Sciatic nerve (tissue), 2 donors: ENCODE measurements at regions not wholly inside any gene's neighbourhood (a gene's known extent, or its start where the extent isn't known, plus 50 kb on each side); places are given as distances from the start of the nearest gene placed in this dataset.
A peak's percentile ranks its signal among the peaks of the same experiment; 100 is the strongest.
"Not testable (repeated sequence)": the region's sequence is repeated elsewhere in the genome, so short reads cannot be mapped to it uniquely, and the experiment has no call there.

Source experiments
- ATAC-seq: fragments of 200-7000 bp; cut with Tn5 transposase; one replicate; pipeline ENCODE4 v1.9.1; 2020; ENCODE audit warnings: mild to moderate bottlenecking, moderate library complexity
- DNase-seq: peaks from one replicate; pipeline ENCODE4 v3.0.0-alpha.2; 2020; ENCODE audit warnings: low spot score
- intact Hi-C: fragments of 100-400 bp; cut with DNase I; formaldehyde crosslinking; loops from one replicate; pipeline ENCODE4 v1.14.2; 2022
- donor health status: DM: no; HTN: no; CAD: no.
- donor health status: DM: no; HTN: no; CAD: no.

DNA sequence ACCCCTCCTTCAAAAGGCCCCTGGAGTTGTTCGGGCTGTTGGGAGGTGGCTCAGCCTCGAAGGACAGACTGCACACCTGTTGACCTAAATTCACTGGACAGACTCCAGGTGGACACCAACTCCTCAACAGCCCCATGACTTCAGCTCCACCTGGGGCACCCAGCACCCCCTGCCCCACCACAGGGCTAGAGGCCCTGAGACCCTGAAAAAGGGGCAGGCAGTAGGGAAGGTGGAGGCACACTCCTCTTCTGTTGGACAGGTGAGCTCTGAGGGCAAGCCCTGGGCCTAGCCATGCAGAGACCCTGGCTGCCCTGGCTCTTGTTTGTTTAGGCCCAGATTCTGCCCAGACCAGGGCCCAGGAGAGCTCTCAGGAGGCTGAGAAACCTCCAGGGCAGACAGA, 409.7 kb upstream of the CAMK1G start:
- intact Hi-C loops, ATAC-seq, DNase-seq: not testable (repeated sequence)

DNA sequence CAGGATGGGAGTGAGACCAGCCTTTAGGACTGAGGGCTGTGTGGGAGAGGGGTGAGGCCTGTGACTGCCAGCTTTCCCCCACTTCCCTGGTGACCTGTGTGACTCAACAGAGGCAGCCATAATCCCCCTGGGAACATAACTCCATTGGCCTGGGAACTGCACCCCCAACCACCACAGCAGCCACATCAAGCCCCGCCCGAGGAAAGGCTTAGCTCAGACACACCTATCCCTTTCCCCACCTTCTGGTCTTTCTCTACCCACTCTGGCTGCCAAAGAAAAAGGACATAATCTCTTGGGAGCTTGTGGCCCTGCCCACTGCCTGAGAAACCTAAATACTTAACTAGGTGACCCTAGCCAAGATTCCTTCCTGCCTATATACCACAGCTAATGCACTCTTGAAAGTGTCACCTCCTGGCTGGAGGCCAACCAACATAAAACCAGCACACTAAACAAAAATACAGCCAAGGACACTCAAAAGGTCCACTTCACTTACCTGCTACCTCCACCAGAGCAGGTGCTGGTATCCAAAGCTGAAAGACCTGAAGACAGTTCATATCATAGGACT, 406.6 kb upstream of the CAMK1G start:
- ATAC-seq (no peak), DNase-seq (no peak)
- intact Hi-C loops = no loop called here

DNA sequence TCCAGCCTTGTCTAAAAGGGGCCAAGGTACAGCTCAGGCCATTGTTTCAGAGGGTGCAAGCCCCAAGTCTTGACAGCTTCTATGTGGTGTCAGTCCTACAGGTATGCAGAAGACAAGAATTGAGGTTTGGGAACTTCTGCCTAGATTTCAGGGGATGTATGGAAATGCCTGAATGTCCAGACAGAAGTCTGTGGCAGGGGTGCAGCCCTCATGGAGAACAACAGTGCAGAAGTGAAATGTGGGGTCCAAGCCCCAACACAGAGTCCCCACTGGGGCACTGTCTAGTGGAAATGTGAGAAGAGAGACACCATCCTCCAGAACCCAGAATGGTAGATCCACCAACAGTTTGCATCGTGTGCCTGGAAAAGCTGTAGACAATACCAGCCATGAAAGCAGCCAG, 400.3 kb upstream of the CAMK1G start:
- ATAC-seq (no peak), DNase-seq (no peak)
- intact Hi-C loops = no loop called here

DNA sequence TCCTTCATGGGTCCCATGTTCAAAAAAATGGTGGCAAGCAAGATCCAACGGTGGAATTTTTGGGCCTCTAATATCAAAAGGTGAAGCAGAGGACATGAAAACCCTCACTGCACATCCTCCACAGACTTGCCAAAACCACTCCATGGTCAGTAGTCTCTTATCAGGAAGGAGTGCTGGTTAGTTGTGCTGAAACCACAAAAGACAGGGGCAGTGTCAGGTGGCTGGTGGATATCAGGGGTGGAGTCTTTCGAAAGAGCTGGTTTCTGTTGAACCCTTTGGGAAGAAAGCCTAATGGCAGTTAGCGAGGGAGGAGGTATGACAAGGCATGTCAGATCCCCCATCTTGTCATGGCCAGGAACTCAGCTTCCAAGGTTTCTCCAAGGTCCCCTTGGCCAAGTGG, 395.9 kb upstream of the CAMK1G start:
- DNase-seq (no peak), ATAC-seq (no peak)
- intact Hi-C loops = no loop called here

DNA sequence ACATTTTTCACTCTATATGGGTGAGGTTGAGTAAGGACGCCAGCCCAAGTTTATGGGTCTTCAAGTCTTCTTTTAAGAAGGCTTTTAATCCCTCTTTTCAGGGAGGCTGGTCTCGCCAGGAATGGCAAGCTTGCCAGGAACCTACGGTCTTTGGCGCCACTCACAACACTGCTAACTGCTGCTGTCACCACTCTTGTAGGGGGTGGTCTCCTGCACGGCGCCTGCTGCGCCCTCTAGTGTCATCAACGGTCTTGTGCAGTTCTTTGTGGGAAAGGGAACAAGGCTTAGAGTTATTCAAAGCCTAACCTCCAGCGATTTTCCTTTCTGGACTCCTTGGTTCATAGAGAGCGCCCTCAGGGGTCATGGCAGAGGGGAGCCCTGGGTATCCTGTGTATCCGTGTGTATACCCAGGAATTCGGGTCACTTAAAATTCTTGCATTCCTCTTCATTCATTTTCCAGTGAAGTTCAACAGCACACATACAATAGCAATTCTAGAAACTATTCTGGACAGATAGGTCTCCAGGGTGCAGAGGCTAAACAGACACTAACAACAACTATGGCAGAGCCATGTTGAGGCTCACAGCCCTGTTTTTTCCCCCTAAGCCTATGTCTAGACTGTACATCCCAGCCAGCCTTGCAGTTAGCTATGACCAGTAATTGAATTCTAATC, 392.8 kb upstream of the CAMK1G start:
- ATAC-seq = no peak

DNA sequence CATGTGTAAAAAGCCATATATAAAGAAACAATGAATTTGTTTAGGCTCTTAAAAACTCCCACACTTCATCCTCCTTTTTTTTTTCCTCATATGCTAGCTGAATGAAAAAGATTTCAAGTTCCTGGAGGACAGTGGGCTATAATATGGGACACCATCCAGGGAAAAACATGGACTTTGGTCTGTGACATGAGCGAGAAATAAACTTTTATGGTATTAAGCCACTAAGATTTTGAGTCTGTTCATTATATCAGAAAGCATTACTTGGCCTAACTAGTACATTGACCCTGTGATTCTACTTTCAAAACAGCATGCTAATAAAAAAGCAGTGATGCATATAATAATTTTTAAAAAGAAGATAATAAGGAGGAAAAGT, 392.3 kb upstream of the CAMK1G start:
- ATAC-seq (no peak), DNase-seq (no peak)
- intact Hi-C loops = no loop called here

More for the DNA sequence above, 392.8 kb upstream of the CAMK1G start:
- intact Hi-C loops = no loop called here
- DNase-seq = no peak

GRCh38 chr1:209196140-209196539, 387.4 kb upstream of the CAMK1G start:
- DNase-seq = no peak
- ATAC-seq = no peak
- intact Hi-C loops = no loop called here

DNA sequence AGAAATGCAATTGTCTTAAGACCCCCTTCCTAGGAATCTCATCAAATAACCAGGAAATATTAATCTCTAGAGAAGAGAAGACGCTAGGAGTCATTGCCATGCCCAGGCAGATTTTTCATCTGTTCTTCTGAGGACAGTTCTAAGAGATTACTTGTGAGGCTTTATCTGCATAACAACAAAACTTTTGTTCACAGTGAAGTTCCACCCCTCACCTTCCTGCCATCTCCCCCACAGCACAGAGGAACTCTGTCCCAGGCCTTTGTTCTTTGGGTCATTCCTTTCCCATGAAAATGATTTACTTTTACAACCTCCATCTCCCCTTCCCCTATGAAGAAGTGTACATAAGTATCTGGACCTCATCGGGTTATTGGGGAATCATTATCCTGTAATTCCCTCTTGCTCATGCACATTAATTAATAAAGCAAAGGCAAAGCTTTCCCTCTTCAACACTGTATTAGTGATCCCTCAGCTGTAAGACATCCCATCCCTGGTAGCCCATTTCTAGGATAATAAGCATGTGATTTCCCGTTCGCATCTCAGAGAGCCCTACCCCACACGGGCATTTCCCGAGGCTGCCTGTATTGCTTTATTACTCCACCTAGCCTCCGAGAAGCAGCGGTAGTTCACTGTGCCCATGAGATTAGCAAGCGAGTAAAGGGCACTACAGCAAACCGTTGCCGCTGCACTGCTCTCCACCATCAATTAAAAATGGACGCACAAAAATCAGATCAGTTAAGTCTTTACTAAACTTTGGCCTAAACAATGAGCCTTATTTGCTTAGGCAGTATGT, 384.4 kb upstream of the CAMK1G start:
- no peak for ATAC-seq
- intact Hi-C loops = no loop called here

GRCh38 chr1:209199822-209200221, 383.7 kb upstream of the CAMK1G start:
- ATAC-seq = no peak
- intact Hi-C loops = no loop called here
- no peak for DNase-seq

More for the DNA sequence above, 384.4 kb upstream of the CAMK1G start:
- DNase-seq = no peak

DNA sequence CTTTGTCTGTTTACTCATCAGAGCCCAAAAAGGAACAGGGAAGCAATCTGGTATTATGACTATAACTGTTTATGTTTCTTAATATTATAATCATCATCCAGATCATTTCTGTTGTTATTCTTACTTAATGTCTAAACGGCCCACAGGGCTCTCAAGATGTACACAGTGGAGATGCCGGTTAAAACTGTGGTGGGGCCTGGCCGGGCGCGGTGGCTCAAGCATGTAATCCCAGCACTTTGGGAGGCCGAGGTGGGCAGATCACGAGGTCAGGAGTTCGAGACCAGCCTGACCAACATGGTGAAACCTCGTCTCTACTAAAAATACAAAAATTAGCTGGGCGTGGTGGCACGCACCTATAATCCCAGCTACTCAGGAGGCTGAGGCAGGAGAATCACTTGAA, 381.2 kb upstream of the CAMK1G start:
- ATAC-seq, intact Hi-C loops: not testable (repeated sequence)

GRCh38 chr1:209202830-209203532, 380.5 kb upstream of the CAMK1G start:
- DNase-seq (no peak), ATAC-seq (no peak)
- intact Hi-C loops = no loop called here

More for the DNA sequence above, 381.2 kb upstream of the CAMK1G start:
- DNase-seq = not testable (repeated sequence)

- DNase-seq (no peak), ATAC-seq (no peak)
- intact Hi-C loops = no loop called here
These were observed 380.0 kb upstream of the CAMK1G start for GRCh38 chr1:209203533-209203895.

DNA sequence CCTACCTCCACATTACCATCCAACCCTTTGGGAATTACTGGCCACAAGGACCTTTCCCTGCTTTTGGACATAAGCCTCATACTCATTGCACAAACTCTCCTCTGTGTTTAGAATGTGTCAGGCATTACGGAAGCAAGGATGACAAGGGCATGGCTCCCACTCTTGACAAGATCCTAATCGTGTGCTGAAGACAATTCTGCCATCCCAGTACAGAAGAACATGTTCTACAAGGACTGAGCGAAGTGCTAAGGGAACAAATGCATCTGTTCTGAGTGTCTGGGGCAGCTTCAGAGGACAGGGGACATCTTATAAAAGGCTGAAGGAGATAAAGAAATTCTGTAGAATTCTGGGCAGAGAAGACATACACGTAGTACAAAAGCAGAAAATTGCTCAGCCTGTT, 378.5 kb upstream of the CAMK1G start:
- DNase-seq = no peak
- intact Hi-C loops = no loop called here
- ATAC-seq = no peak

DNA sequence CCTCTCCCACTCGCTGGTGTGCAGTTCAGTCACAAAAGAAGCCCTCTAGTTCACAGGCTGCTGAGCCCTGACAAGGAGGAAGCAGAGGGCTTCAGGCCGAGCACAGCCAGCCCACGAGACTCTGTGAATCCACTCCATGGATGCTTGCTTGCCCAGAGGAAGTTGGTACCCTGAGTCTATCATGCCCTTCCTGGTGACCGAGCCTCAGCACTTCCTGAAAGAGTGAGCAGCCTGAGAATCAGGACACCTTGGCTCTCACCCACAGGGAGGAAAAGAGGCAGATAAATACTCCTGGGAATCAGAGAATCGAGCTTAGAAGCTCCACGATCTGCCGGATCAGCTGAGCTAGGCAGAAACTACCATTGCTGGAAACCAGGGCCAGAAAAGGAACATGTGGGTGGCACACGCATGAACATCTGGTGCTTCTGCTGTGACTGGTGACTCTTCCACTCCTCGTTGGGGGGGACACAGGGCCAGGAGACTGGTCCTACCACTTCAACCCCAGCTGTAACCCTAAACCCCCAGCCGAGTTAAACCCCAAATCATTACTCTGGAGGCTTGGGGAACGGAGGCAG, 376.3 kb upstream of the CAMK1G start:
- peak; percentile 66 for ATAC-seq
- intact Hi-C loops = no loop called here
- no peak for DNase-seq

- peak; percentile 71 for DNase-seq
- ATAC-seq = peak; percentile 93
- intact Hi-C loops = no loop called here
These were observed 375.7 kb upstream of the CAMK1G start for GRCh38 chr1:209207701-209208286.

DNA sequence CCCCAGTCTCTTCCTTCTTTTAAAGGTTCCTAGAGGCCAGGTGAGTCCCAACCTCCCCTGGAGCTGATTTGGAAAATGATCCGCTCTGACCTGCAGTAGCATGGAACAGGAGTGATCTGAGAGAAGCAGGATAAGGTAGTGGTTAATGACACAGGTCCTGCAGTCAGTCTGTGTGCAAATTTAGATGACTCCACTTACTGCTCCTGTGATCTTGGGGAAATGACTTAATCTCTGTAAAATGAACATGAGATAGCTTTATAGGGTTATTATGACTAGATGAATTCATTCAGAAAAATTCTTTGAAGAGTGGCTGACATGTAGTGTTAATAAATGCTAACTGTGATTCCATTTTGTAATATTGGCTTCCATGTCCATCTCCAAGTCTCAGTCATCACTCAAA, 374.9 kb upstream of the CAMK1G start:
- intact Hi-C loops = no loop called here
- no peak for ATAC-seq

DNA sequence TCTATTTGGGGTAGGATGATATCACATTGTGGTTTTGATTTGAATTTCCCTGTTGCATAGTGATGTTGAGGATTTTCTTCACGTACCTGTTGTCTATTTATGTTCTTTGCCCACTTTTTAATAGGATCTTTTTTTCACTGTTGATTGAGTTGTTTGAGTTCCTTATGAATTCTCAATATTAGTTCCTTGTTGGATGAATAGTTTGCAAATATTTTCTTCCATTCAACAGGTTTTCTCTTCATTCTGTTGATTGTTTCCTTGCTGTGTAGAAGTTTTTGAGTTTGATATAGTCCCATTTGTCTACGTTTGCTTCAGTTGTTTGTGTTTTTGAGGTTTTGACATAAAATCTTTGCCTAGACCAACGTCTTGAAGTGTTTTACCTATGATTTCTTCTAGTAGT, 369.5 kb upstream of the CAMK1G start:
- intact Hi-C loops = no loop called here
- ATAC-seq (no peak), DNase-seq (no peak)

More for the DNA sequence above, 374.9 kb upstream of the CAMK1G start:
- DNase-seq = no peak

DNA sequence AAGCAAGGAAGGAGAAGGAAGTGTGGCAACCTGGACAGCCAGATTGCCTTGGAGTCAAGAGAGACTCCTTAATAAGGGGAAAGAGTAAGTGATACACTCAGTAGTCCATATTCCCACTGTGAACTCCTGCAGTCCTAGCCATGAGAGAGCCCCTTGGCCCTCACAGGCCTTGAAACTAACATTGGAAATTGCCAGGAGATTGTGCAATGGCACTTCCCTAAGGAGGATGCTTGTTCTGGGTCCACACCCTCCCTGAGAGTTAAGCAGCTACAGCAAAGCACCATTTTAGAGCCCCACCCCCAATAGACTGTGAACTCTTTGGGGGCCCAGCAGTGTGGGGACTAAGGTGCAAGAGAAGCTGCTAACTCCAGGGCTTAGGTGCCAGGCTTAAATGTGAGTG, 367.7 kb upstream of the CAMK1G start:
- ATAC-seq = no peak
- intact Hi-C loops = no loop called here
- no peak for DNase-seq

- intact Hi-C loops = no loop called here
- no peak for ATAC-seq
These were observed 365.4 kb upstream of the CAMK1G start for GRCh38 chr1:209218113-209218512.

More at GRCh38 chr1:209218113-209218512, 365.4 kb upstream of the CAMK1G start:
- DNase-seq = no peak
